IMR-90 (cell line): ENCODE measurements at regions not wholly inside any gene's neighbourhood (a gene's known extent, or its start where the extent isn't known, plus 50 kb on each side); places are given as distances from the start of the nearest gene placed in this dataset.

Experiments used
- ATAC-seq: fragments of 200-7000 bp; cut with Tn5 transposase; 2 replicates; pipeline ENCODE4 v1.9.1; 2020; ENCODE audit warnings: low read depth, mild to moderate bottlenecking, moderate library complexity
- BruUV-seq: library from RNA; stranded (reverse); fragments of 400-500 nt; replicated peaks from 2 replicates; lab custom pipeline; 2021; lab: Mats Ljungman, UMichigan
- CTCF ChIA-PET: fragments of 300-600 bp; formaldehyde crosslinking; extraction: SDS; loops from one replicate; lab custom pipeline; 2021; ENCODE audit warnings: antibody characterized with exemption; lab: Yijun Ruan, JAX
- POLR2A ChIA-PET: fragments of 300-600 bp; sonication (Branson Sonifier 250); formaldehyde crosslinking; loops from one replicate; lab custom pipeline; 2022; ENCODE audit warnings: antibody characterized with exemption; ENCODE audit not compliant: unreplicated experiment; lab: Charles Lee
- DNase-seq: peaks from one replicate; pipeline ENCODE4 v3.0.0; 2013
- H2AFZ ChIP-seq: replicated peaks from 2 replicates; pipeline ENCODE3; 2013; ENCODE audit warnings: low read length, mild to moderate bottlenecking; ENCODE audit not compliant: poor library complexity
- H2AK5ac ChIP-seq: 2 replicates; pipeline ENCODE4 v1.6.1; 2013; ENCODE audit warnings: low read depth, low read length, inconsistent platforms
- H2AK9ac ChIP-seq: replicated peaks from 2 replicates; pipeline ENCODE3; 2013; ENCODE audit warnings: mild to moderate bottlenecking, low read depth, low read length, moderate library complexity; ENCODE audit not compliant: poor library complexity
- H2BK120ac ChIP-seq: 2 replicates; pipeline ENCODE4 v1.6.1; 2013; ENCODE audit warnings: low read depth, low read length, inconsistent platforms
- H2BK15ac ChIP-seq: 3 replicates; pipeline ENCODE4 v1.6.1; 2013; ENCODE audit warnings: low read depth, low read length, inconsistent platforms
- H2BK20ac ChIP-seq: 2 replicates; pipeline ENCODE4 v1.6.1; 2013; ENCODE audit warnings: low read depth, mild to moderate bottlenecking, inconsistent platforms, low read length, moderate library complexity
- H2BK5ac ChIP-seq: 2 replicates; pipeline ENCODE4 v1.6.1; 2013; ENCODE audit warnings: mild to moderate bottlenecking, low read depth, low read length, inconsistent platforms; ENCODE audit not compliant: poor library complexity, severe bottlenecking
- H3K14ac ChIP-seq: replicated peaks from 2 replicates; pipeline ENCODE4 v1.6.1; 2013; ENCODE audit warnings: low read depth, low read length, inconsistent platforms
- H3K18ac ChIP-seq: 2 replicates; pipeline ENCODE4 v1.6.1; 2013; ENCODE audit warnings: low read depth, low read length, control low read depth
- H3K23ac ChIP-seq: 2 replicates; pipeline ENCODE4 v1.6.1; 2013; ENCODE audit warnings: low read depth, low read length, inconsistent platforms
- H3K27ac ChIP-seq: 2 replicates; pipeline ENCODE4 v1.5.1; 2013; ENCODE audit warnings: mild to moderate bottlenecking, control low read depth, low read length; ENCODE audit not compliant: insufficient read depth
- H3K27me3 ChIP-seq: 2 replicates; pipeline ENCODE4 v1.6.1; 2013; ENCODE audit warnings: low read length; ENCODE audit not compliant: control insufficient read depth, insufficient read depth
- H3K36me3 ChIP-seq: 2 replicates; pipeline ENCODE4 v1.6.1; 2013; ENCODE audit warnings: low read length, mixed read lengths; ENCODE audit not compliant: control insufficient read depth, insufficient read depth
- H3K4ac ChIP-seq: 2 replicates; pipeline ENCODE4 v1.6.1; 2013; ENCODE audit warnings: low read depth, low read length, inconsistent platforms
- H3K4me1 ChIP-seq: 2 replicates; pipeline ENCODE4 v1.6.1; 2013; ENCODE audit warnings: low read length, mixed read lengths; ENCODE audit not compliant: control insufficient read depth, insufficient read depth
- H3K4me2 ChIP-seq: 2 replicates; pipeline ENCODE4 v1.6.1; 2013; ENCODE audit warnings: low read depth, mild to moderate bottlenecking, control low read depth, low read length, moderate library complexity
- H3K4me3 ChIP-seq: 2 replicates; pipeline ENCODE4 v1.5.1; 2013; ENCODE audit warnings: low read depth, mild to moderate bottlenecking, control low read depth, low read length, moderate library complexity; ENCODE audit not compliant: insufficient read depth
- H3K56ac ChIP-seq: 2 replicates; pipeline ENCODE4 v1.6.1; 2013; ENCODE audit warnings: low read length, inconsistent platforms; ENCODE audit not compliant: insufficient read depth; ENCODE audit errors: extremely low read depth
- H3K79me1 ChIP-seq, 2 experiments: 2 replicates each; pipeline ENCODE4 v1.6.1; 2013; ENCODE audit warnings: low read length in 2 of 2, inconsistent platforms in 1 of 2, low read depth in 1 of 2
- H3K9ac ChIP-seq: 2 replicates; pipeline ENCODE4 v1.6.1; 2013; ENCODE audit warnings: low read depth, low read length, control low read depth
- H3K9me1 ChIP-seq: 2 replicates; pipeline ENCODE4 v1.6.1; 2013; ENCODE audit warnings: low read length, inconsistent platforms; ENCODE audit not compliant: insufficient read depth
- H3K9me3 ChIP-seq: 2 replicates; pipeline ENCODE4 v1.6.1; 2013; ENCODE audit warnings: low read length; ENCODE audit not compliant: control insufficient read depth, insufficient read depth
- H4K20me1 ChIP-seq: 2 replicates; pipeline ENCODE4 v1.6.1; 2013; ENCODE audit warnings: low read length, inconsistent platforms; ENCODE audit not compliant: insufficient read depth
- H4K5ac ChIP-seq: 2 replicates; pipeline ENCODE4 v1.6.1; 2013; ENCODE audit warnings: mild to moderate bottlenecking, low read depth, low read length, control low read depth
- H4K8ac ChIP-seq, 2 experiments: 2 replicates each; pipeline ENCODE4 v1.6.1; 2013; ENCODE audit warnings: low read depth in 2 of 2, low read length in 2 of 2, control low read depth in 1 of 2, inconsistent platforms in 1 of 2
- H4K91ac ChIP-seq: 2 replicates; pipeline ENCODE4 v1.6.1; 2013; ENCODE audit warnings: low read depth, low read length, inconsistent platforms; ENCODE audit not compliant: insufficient read depth
- BHLHE40 ChIP-seq: fragments of 150-350 bp; IDR thresholded peaks from 2 replicates; pipeline ENCODE4 v1.6.1; 2016; ENCODE audit warnings: mild to moderate bottlenecking, low read depth, low read length
- CEBPB ChIP-seq: IDR thresholded peaks from 2 replicates; pipeline ENCODE4 v1.6.1; 2012; ENCODE audit warnings: low read depth, low read length, improper control_type of control experiment
- ELK1 ChIP-seq: fragments of 150-350 bp; IDR thresholded peaks from 2 replicates; pipeline ENCODE4 v1.6.1; 2016; ENCODE audit warnings: low read depth, mild to moderate bottlenecking, low read length, moderate library complexity, borderline replicate concordance
- FOS ChIP-seq: fragments of 150-350 bp; IDR thresholded peaks from 2 replicates; pipeline ENCODE4 v1.6.1; 2016; ENCODE audit warnings: low read depth, low read length
- MAZ ChIP-seq: IDR thresholded peaks from 2 replicates; pipeline ENCODE4 v1.6.1; 2012; ENCODE audit warnings: low read depth, mild to moderate bottlenecking, low read length, improper control_type of control experiment, moderate library complexity, borderline replicate concordance
- NFE2L2 ChIP-seq: fragments of 150-350 bp; IDR thresholded peaks from 2 replicates; pipeline ENCODE4 v1.6.1; 2016; ENCODE audit warnings: low read depth, mild to moderate bottlenecking, low read length
- RCOR1 ChIP-seq: IDR thresholded peaks from 2 replicates; pipeline ENCODE4 v1.6.1; 2012; ENCODE audit warnings: mild to moderate bottlenecking, low read length, improper control_type of control experiment; ENCODE audit not compliant: insufficient replicate concordance
- RFX5 ChIP-seq: IDR thresholded peaks from 2 replicates; pipeline ENCODE4 v1.8.0; 2012; ENCODE audit warnings: low read depth, mild to moderate bottlenecking, low read length, moderate library complexity
- USF2 ChIP-seq: fragments of 150-350 bp; IDR thresholded peaks from 2 replicates; pipeline ENCODE4 v1.6.1; 2017; ENCODE audit warnings: mild to moderate bottlenecking, antibody characterized with exemption, low read length, low read depth
- WGBS, 2 experiments: methylation state at CpG; one replicate each; pipeline versions ENCODE4 v1.1.5 to v1.1.7; 2013; ENCODE audit warnings: missing lambda C conversion rate in 2 of 2; ENCODE audit not compliant: insufficient read length in 1 of 2; ENCODE audit errors: extremely low coverage in 2 of 2; 5-methylcytosine and 5-hydroxymethylcytosine counted together
- dilution Hi-C: fragments of 300-500 bp; cut with HindIII; formaldehyde crosslinking; loops from one replicate; pipeline ENCODE4 v1.14.3; 2018; ENCODE audit warnings: low sequenced_read_pairs; ENCODE audit not compliant: unreplicated experiment
- in situ Hi-C: fragments of 300-500 bp; cut with MboI; formaldehyde crosslinking; loops from 3 replicates; pipeline ENCODE4 v1.14.3; 2019; ENCODE audit warnings: low sequenced_read_pairs, inconsistent platforms, mixed read lengths
- intact Hi-C: fragments of 100-400 bp; cut with micrococcal nuclease; formaldehyde crosslinking; loops from 2 replicates; pipeline ENCODE4 v1.10.0; 2022

GRCh38 chr2:215843579-215843978 is 169.8 kb downstream of the MREG start:
- H2BK5ac ChIP-seq: peak overlapping the region; percentile 70
- no peaks in the 10 kb centered on the region for H3K36me3 ChIP-seq
- in situ Hi-C loops (no loop called here), dilution Hi-C loops (no loop called here), intact Hi-C loops (no loop called here)
- H3K27ac ChIP-seq: no peak overlapping the region; the same call in 1 of the 2 replicates
- no CpG with 5 or more reads among the region's 4 CpGs for WGBS, 2 experiments
- H4K20me1 ChIP-seq: no peaks in the 10 kb centered on the region
- H3K9me3 ChIP-seq: no peaks in the 10 kb centered on the region
- H2BK120ac ChIP-seq: peak overlapping the region; percentile 73
- H3K27me3 ChIP-seq: no peaks in the 10 kb centered on the region
- no peaks in the 10 kb centered on the region for H3K79me1 ChIP-seq
- no peak overlapping the region; the same call in 2 of the 3 replicates for H2BK15ac ChIP-seq
- no peak overlapping the region; the same call in 1 of the 2 replicates for H4K91ac ChIP-seq
- H3K23ac ChIP-seq: no peak overlapping the region
- BruUV-seq: no TSS peak
- TF ChIP-seq FOS: peak; percentile 73
- TF ChIP-seq USF2: no peak
- TF ChIP-seq RFX5: no peak
- peak; percentile 68 for TF ChIP-seq RCOR1
- no peak for TF ChIP-seq CEBPB
- no peak for TF ChIP-seq ELK1
- TF ChIP-seq NFE2L2: no peak
- TF ChIP-seq BHLHE40: peak; percentile 50; the same call in 1 of the 2 replicates
- no peak for TF ChIP-seq MAZ
- CTCF ChIA-PET: interaction anchor here (1.1 kb wide), 1 partner anchor 12 kb away, joined by 5 read pairs; no protein-coding TSS in a partner anchor
- no peak overlapping the region for H3K4me3 ChIP-seq
- peak overlapping the region; percentile 70; the same call in 1 of the 2 replicates for H2BK20ac ChIP-seq
- H3K4me1 ChIP-seq: peaks cover 5% of the 10 kb centered on the region
- peak overlapping the region; percentile 38; the same call in 1 of the 2 replicates for H3K4me2 ChIP-seq
- POLR2A ChIA-PET: no interaction called here
- peak overlapping the region in 1 of 2 experiments; percentile 16; a peak in 1 of 4 replicates for H4K8ac ChIP-seq
- H3K9me1 ChIP-seq: no peaks in the 10 kb centered on the region
- no peak overlapping the region for H4K5ac ChIP-seq
- H3K14ac ChIP-seq: no peak overlapping the region
- H3K9ac ChIP-seq: no peak overlapping the region
- DNase-seq (peak; percentile 92), ATAC-seq (peak; percentile 75)
- H3K56ac ChIP-seq: no peak overlapping the region
- peak overlapping the region; percentile 6; the same call in 1 of the 2 replicates for H2AK5ac ChIP-seq
- peak overlapping the region; percentile 47; the same call in 1 of the 2 replicates for H3K4ac ChIP-seq
- H3K18ac ChIP-seq: no peak overlapping the region
- no peak overlapping the region for H2AK9ac ChIP-seq
- H2AFZ ChIP-seq: no peak overlapping the region
